ENCODE measurements at regions not wholly inside any gene's neighbourhood (a gene's known extent, or its start where the extent isn't known, plus 50 kb on each side); places are given as distances from the start of the nearest gene placed in this dataset.

DNA sequence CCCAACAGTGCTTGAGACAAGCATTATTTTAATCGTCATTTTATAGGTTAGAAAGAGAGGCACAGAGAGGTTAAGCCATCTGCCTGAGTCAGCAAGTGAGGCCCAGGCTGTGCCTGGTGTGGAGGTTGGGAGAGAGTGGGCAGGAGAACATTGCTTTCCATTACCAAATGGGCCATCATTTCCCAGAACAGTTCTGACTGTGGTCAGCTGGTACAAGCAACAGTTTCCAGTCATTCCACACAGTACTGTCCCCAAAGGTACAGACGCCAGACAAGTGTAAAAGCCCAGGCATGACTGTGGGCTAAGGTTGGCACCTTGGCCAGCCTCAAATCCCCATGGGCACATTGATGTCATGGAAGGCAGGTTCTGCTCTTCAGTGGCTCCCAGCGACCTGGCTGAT, 98.2 kb upstream of the LCLAT1 start:
- H4K5ac ChIP-seq (ENCODE audit: insufficient read length, low read depth, low read length) = no peak overlapping the region
- no peak overlapping the region for H3K14ac ChIP-seq (ENCODE audit: insufficient read depth, low read length)
- no peak overlapping the region for H4K91ac ChIP-seq (ENCODE audit: insufficient read length, low read depth, low read length)
- no peak overlapping the region for H4K8ac ChIP-seq (replicated peaks; ENCODE audit: insufficient read length, low read depth, low read length)
- no peaks in the 10 kb centered on the region for H3K9me3 ChIP-seq (ENCODE audit: control insufficient read depth, low read depth, low read length)
- no peak overlapping the region for H3K23ac ChIP-seq (ENCODE audit: insufficient read length, low read depth, low read length)
- no peak overlapping the region for H2BK20ac ChIP-seq (ENCODE audit: low read depth, low read length, poor library complexity, severe bottlenecking)
- H2BK15ac ChIP-seq (ENCODE audit: low read depth, low read length) = no peak overlapping the region
- H2BK12ac ChIP-seq (ENCODE audit: insufficient read length, low read depth, low read length) = no peak overlapping the region
- no CpG with 5 or more reads among the region's 3 CpGs for WGBS (ENCODE audit: extremely low coverage, insufficient read length, low lambda C conversion rate)
- peaks cover 5 to 6% of the 10 kb centered on the region in 2 experiments for H3K9me3 Mint-ChIP-seq
- no peak overlapping the region for H2BK120ac ChIP-seq (ENCODE audit: low read depth, low read length, poor library complexity, severe bottlenecking)
- no peaks in the 10 kb centered on the region for H3K4me1 ChIP-seq (ENCODE audit: insufficient read depth, low read length)
- no peaks in the 10 kb centered on the region for H3K23me2 ChIP-seq (ENCODE audit: insufficient read length, low read depth, low read length, poor library complexity, severe bottlenecking)
- no peak overlapping the region for H3K4ac ChIP-seq (ENCODE audit: low read depth, low read length)
- H3K79me1 ChIP-seq (ENCODE audit: insufficient read depth, low read depth, low read length, poor library complexity, severe bottlenecking) = no peaks in the 10 kb centered on the region
- H3K18ac ChIP-seq (ENCODE audit: insufficient read length, low read depth, low read length) = no peak overlapping the region
- no peak for DNase-seq
- H4K20me1 ChIP-seq (ENCODE audit: control insufficient read depth, insufficient read depth, insufficient read length) = no peaks in the 10 kb centered on the region
- no peak overlapping the region for H2AFZ ChIP-seq (ENCODE audit: low read length)
- H3K27me3 ChIP-seq (ENCODE audit: insufficient read depth, low read length) = no peaks in the 10 kb centered on the region
- no peak overlapping the region for H3K9ac ChIP-seq (ENCODE audit: extremely low read depth, insufficient read length, low read length)
- H3K36me3 Mint-ChIP-seq (ENCODE audit: insufficient read depth in 1 of 3, low read depth in 3 of 3) = peaks cover 5 to 8% (median 5%) of the 10 kb centered on the region in 3 experiments; a peak in 6 of 7 replicates
- no peak overlapping the region for H3K27ac ChIP-seq (ENCODE audit: insufficient read length, low read depth, low read length)
- H3K56ac ChIP-seq (ENCODE audit: insufficient read length, low read depth, low read length) = no peak overlapping the region
- no peaks in the 10 kb centered on the region for H3K79me2 ChIP-seq (ENCODE audit: insufficient read depth, low read length)
- no peak overlapping the region for H3K4me3 Mint-ChIP-seq
- no peak overlapping the region for H3K27ac Mint-ChIP-seq
- no peak overlapping the region for H2AK5ac ChIP-seq (ENCODE audit: insufficient read length, low read length)
- TF ChIP-seq, protein P1, sequence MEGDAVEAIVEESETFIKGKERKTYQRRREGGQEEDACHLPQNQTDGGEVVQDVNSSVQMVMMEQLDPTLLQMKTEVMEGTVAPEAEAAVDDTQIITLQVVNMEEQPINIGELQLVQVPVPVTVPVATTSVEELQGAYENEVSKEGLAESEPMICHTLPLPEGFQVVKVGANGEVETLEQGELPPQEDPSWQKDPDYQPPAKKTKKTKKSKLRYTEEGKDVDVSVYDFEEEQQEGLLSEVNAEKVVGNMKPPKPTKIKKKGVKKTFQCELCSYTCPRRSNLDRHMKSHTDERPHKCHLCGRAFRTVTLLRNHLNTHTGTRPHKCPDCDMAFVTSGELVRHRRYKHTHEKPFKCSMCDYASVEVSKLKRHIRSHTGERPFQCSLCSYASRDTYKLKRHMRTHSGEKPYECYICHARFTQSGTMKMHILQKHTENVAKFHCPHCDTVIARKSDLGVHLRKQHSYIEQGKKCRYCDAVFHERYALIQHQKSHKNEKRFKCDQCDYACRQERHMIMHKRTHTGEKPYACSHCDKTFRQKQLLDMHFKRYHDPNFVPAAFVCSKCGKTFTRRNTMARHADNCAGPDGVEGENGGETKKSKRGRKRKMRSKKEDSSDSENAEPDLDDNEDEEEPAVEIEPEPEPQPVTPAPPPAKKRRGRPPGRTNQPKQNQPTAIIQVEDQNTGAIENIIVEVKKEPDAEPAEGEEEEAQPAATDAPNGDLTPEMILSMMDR (conservative IDR thresholded peaks at IDR 0.05) = no peak
- peaks cover 16 to 21% of the 10 kb centered on the region in 2 experiments for H3K4me1 Mint-ChIP-seq
- H2BK5ac ChIP-seq (ENCODE audit: insufficient read length, low read length) = no peak overlapping the region
- peaks cover 2% of the 10 kb centered on the region; the same call in 1 of the 2 replicates for H3K27me3 Mint-ChIP-seq (ENCODE audit: low read depth)
- no peak overlapping the region for H3T11ph ChIP-seq (ENCODE audit: low read length)
- H3K4me2 ChIP-seq (ENCODE audit: insufficient read depth, insufficient read length, low read length) = no peak overlapping the region
